ENCODE measurements at regions not wholly inside any gene's neighbourhood (a gene's known extent, or its start where the extent isn't known, plus 50 kb on each side); places are given as distances from the start of the nearest gene placed in this dataset.

- TF ChIP-seq CTCF (IDR thresholded peaks at IDR 0.05) (no peak), POLR2A (IDR thresholded peaks at IDR 0.05) (no peak)
Measured at GRCh38 chr1:73765551-73766233, 432.3 kb downstream of the LRRIQ3 start.

Measured in adrenal gland (tissue), 5 donors.